IPS DF 6.9 (cell line): ENCODE measurements at regions not wholly inside any gene's neighbourhood (a gene's known extent, or its start where the extent isn't known, plus 50 kb on each side); places are given as distances from the start of the nearest gene placed in this dataset.
A peak's percentile ranks its signal among the peaks of the same experiment; 100 is the strongest.

Source experiments
- DNase-seq: peaks from one replicate; pipeline ENCODE4 v3.0.0-alpha.2; 2013; ENCODE audit warnings: low read depth, low spot score
- H3K27ac ChIP-seq: one replicate; pipeline ENCODE4 v1.5.1; 2013; ENCODE audit warnings: low read length, control low read depth
- H3K27me3 ChIP-seq: 2 replicates; pipeline ENCODE4 v1.6.1; 2013; ENCODE audit warnings: mild to moderate bottlenecking, low read length; ENCODE audit not compliant: control insufficient read depth, insufficient read depth
- H3K36me3 ChIP-seq: 2 replicates; pipeline ENCODE4 v1.6.1; 2013; ENCODE audit warnings: low read length; ENCODE audit not compliant: control insufficient read depth, insufficient read depth
- H3K4me1 ChIP-seq: 2 replicates; pipeline ENCODE4 v1.6.1; 2013; ENCODE audit warnings: low read length; ENCODE audit not compliant: control insufficient read depth, insufficient read depth
- H3K4me3 ChIP-seq: 2 replicates; pipeline ENCODE4 v1.5.1; 2013; ENCODE audit warnings: mild to moderate bottlenecking, low read length
- H3K9me3 ChIP-seq: 2 replicates; pipeline ENCODE4 v1.6.1; 2013; ENCODE audit warnings: low read length, inconsistent platforms; ENCODE audit not compliant: control insufficient read depth, insufficient read depth
- WGBS: extraction: QIAGEN DNeasy Blood & Tissue Kit; methylation state at CpG from one replicate; pipeline ENCODE4 v1.1.7; 2013; ENCODE audit warnings: mixed read lengths, missing lambda C conversion rate; ENCODE audit not compliant: insufficient read length, insufficient coverage; 5-methylcytosine and 5-hydroxymethylcytosine counted together

DNA sequence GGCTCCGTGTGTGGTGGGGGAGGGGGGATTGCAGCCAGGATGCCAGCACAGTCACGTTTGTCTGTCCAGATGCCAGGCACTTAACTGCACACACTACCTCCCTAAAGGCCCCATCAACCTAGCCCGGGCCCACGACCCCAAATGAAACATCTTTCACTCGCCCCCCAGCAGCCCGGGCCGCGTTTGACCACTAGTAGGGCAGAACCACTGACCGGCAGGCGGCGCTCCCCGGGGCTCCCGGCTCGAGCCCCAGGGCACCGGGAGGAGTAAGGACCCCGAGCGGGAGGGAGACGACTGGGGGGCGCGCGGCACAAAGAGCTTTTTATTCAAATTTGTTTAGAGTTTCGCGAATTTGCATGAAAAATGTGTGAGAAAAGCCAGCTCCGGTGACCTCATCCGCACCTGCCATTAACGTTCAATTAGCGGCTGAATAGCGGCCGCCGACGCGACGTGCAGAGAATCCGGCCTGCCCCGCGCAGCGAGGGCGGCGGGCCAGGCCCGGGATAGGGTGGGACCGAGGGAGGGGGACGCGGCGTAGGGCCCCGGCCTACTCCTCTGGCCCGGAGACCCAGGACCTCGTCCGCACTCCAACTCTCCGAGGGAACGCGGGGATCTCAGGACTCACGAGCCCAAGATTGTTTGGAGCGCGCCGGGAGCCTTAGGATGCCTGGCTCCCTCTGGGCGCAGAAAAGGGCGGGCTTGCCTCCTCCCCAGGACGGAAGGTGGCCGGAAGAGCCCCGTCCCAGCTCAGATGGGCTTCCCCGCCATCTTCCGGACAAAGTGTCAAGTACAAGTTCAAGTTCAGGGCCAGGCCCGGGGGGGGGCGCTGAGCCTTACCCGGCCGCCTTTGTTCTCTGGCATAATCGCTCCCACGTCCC lies 64.9 kb upstream of the POLG start:
- DNase-seq: no peak
- WGBS: no CpG with 5 or more reads among the region's 68 CpGs
- Histone ChIP-seq H3K36me3 (no peaks in the 10 kb centered on the region), H3K4me3 (peak overlapping the region; percentile 21; the same call in 1 of the 2 replicates), H3K9me3 (no peaks in the 10 kb centered on the region), H3K4me1 (peaks cover 4% of the 10 kb centered on the region), H3K27ac (no peak overlapping the region), H3K27me3 (peaks cover 95% of the 10 kb centered on the region)

GRCh38 chr15:89398896-89399237 lies 64.2 kb upstream of the POLG start:
- Histone ChIP-seq H3K4me3 (no peak overlapping the region), H3K4me1 (peaks cover 4% of the 10 kb centered on the region), H3K36me3 (no peaks in the 10 kb centered on the region), H3K27ac (no peak overlapping the region), H3K27me3 (peaks cover 95% of the 10 kb centered on the region), H3K9me3 (no peaks in the 10 kb centered on the region)
- DNase-seq: no peak
- no CpG with 5 or more reads among the region's 5 CpGs for WGBS

DNA sequence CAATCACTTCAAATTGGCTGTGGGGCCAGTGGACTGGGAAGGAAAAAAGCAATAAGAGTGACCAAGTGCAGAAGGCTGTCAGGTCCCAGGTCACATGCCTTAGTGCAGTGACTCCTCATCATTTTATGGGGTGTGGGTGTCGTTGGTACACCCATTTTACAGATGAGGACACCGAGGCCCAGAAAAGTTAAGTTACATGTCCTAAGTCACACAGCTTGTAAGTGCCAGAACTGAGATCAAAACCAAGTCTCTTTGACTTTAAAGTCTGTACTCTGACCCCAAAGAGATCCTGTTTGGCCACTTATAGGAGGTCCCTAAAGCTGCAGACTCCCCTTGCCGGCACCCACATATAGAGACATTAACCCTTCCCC lies 63.0 kb upstream of the POLG start:
- no CpG with 5 or more reads among the region's 3 CpGs for WGBS
- Histone ChIP-seq H3K27ac (no peak overlapping the region), H3K4me1 (peaks cover 4% of the 10 kb centered on the region), H3K27me3 (peaks cover 94% of the 10 kb centered on the region), H3K9me3 (no peaks in the 10 kb centered on the region), H3K4me3 (no peak overlapping the region), H3K36me3 (no peaks in the 10 kb centered on the region)
- DNase-seq: no peak

DNA sequence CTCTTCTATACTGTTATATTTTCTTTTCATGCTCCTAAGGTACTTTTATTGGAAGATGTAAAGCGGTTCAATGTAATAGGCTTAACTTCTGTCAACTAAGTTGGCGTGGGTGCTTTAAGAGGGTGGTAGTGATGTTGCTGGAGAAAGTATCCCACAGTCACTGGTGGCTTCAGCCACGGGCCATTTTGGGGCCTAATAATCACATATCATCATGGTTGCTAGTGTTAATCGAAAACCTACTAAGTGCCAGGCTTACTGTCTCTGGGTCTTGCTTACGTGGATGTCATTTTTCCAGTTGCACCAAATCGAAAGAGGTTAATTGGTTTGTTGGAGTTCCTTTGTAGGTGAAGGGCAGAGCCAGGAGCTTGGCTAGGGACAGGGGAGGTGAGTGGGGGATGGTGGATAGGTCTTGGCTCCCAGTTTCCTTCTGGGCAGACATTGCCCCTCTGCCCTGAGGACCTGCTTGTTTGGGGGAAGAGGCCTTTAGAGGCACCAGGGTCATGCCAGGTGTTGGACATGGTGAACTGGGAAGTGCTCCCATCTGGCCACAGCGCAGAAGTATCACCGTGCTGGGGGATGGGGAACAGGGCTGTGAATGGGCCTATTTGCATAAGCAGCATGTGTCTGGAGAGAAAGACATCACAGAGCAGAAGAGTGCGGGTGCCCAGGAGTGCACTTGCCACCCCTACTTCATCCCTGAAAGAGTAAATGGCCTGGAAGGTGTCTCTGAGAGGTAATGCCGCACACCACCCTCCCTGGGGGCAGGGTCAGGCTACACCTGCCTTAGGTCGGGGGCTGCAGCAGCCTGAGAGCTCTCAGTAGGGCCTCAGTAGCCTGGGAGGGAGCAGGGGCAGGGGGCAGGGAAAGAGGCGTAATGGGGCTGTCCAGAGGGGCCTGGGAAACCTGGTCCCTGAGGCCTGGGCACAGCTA lies 62.4 kb upstream of the POLG start:
- H3K4me1 ChIP-seq: peaks cover 4% of the 10 kb centered on the region
- H3K27me3 ChIP-seq: peaks cover 94% of the 10 kb centered on the region
- H3K4me3 ChIP-seq: no peak overlapping the region
- WGBS: no CpG with 5 or more reads among the region's 12 CpGs
- no peak overlapping the region for H3K27ac ChIP-seq
- H3K36me3 ChIP-seq: no peaks in the 10 kb centered on the region
- no peaks in the 10 kb centered on the region for H3K9me3 ChIP-seq
- DNase-seq: no peak

GRCh38 chr15:89395996-89396395 lies 61.4 kb upstream of the POLG start:
- peaks cover 4% of the 10 kb centered on the region for H3K4me1 ChIP-seq
- no peaks in the 10 kb centered on the region for H3K36me3 ChIP-seq
- no peak overlapping the region for H3K27ac ChIP-seq
- WGBS: no CpG with 5 or more reads among the region's 4 CpGs
- DNase-seq: no peak
- no peaks in the 10 kb centered on the region for H3K9me3 ChIP-seq
- no peak overlapping the region for H3K4me3 ChIP-seq
- peaks cover 93% of the 10 kb centered on the region for H3K27me3 ChIP-seq

DNA sequence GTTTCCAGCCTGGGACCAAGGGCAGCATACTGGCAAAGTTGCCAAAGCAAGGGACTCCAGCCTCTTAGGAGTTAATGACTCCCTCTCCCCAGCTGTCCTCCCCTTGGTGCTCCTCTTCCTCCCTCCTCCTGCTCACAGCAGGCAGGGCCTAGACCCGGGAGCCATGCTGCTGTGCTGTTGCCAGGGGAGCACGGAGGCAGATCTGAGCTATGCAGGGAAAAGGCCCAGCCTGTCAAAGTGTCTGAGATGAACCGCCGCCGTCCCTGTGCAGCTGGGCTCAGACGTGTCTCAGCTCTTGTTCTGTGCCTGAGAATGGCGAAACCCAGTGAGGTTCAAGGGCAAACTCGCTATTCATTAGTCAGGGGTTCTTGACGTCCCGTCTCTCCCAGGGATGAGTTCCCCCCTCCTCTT lies 60.8 kb upstream of the POLG start:
- no CpG with 5 or more reads among the region's 10 CpGs for WGBS
- H3K27me3 ChIP-seq: peaks cover 91% of the 10 kb centered on the region
- no peak for DNase-seq

GRCh38 chr15:89395031-89395430 lies 60.4 kb upstream of the POLG start:
- peaks cover 90% of the 10 kb centered on the region for H3K27me3 ChIP-seq

More for the DNA sequence above, 60.8 kb upstream of the POLG start:
- Histone ChIP-seq H3K9me3 (no peaks in the 10 kb centered on the region), H3K27ac (no peak overlapping the region), H3K4me3 (no peak overlapping the region), H3K36me3 (no peaks in the 10 kb centered on the region), H3K4me1 (peaks cover 4% of the 10 kb centered on the region)

GRCh38 chr15:89393056-89393455 lies 58.4 kb upstream of the POLG start:
- peaks cover 79% of the 10 kb centered on the region for H3K27me3 ChIP-seq
- no peak overlapping the region for H3K27ac ChIP-seq
- no peaks in the 10 kb centered on the region for H3K9me3 ChIP-seq
- H3K4me1 ChIP-seq: peaks cover 10% of the 10 kb centered on the region
- no peak overlapping the region for H3K4me3 ChIP-seq
- no CpG with 5 or more reads among the region's 5 CpGs for WGBS
- no peaks in the 10 kb centered on the region for H3K36me3 ChIP-seq
- no peak for DNase-seq

More at GRCh38 chr15:89395031-89395430, 60.4 kb upstream of the POLG start:
- Histone ChIP-seq H3K36me3 (no peaks in the 10 kb centered on the region), H3K4me3 (no peak overlapping the region), H3K27ac (no peak overlapping the region), H3K9me3 (no peaks in the 10 kb centered on the region), H3K4me1 (peaks cover 6% of the 10 kb centered on the region)
- WGBS: no CpG with 5 or more reads among the region's 2 CpGs
- DNase-seq: no peak

DNA sequence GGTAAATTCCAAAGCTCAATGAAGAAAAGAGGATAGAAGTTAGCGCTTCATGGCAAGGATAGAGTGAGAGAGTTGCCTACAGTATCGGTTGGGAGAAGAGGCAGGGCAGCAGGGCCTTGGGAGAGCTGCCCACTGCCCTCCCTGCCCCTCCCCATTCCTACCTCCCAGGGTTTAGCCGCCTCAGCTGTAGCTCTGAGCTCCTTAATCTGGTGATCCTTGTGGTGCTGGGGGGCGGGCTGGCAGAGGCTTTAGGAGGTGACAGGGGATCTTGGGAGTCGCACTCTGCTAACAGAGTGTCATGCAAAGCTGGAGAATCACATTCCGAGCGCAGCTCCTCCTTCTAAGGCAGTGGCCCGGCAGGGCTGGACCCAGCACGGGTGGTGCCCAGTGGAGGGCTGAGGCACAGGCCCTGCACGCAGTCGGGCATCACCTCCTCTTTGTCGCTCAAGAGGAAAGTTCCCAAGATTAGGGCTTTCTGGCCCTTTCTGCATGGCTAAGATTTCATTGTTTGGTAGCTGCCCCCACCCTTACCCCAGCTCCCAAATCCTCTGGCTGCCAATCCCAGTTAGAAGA lies 57.1 kb upstream of the POLG start:
- Histone ChIP-seq H3K27ac (no peak overlapping the region), H3K36me3 (no peaks in the 10 kb centered on the region), H3K4me1 (peaks cover 6% of the 10 kb centered on the region), H3K27me3 (peaks cover 67% of the 10 kb centered on the region), H3K4me3 (no peak overlapping the region), H3K9me3 (no peaks in the 10 kb centered on the region)
- WGBS: no CpG with 5 or more reads among the region's 12 CpGs
- DNase-seq: no peak

GRCh38 chr15:89389841-89390603 lies 55.4 kb upstream of the POLG start:
- WGBS: no CpG with 5 or more reads among the region's 19 CpGs
- Histone ChIP-seq H3K4me3 (no peak overlapping the region), H3K9me3 (no peaks in the 10 kb centered on the region), H3K27ac (no peak overlapping the region), H3K36me3 (no peaks in the 10 kb centered on the region), H3K4me1 (peaks cover 6% of the 10 kb centered on the region), H3K27me3 (peaks cover 54% of the 10 kb centered on the region)
- no peak for DNase-seq
